Astrocyte (in vitro differentiated cells and primary cell): ENCODE measurements at regions not wholly inside any gene's neighbourhood (a gene's known extent, or its start where the extent isn't known, plus 50 kb on each side); places are given as distances from the start of the nearest gene placed in this dataset.

ENCODE experiments used
- DNase-seq: peaks from one replicate; pipeline ENCODE4 v3.0.0-alpha.2; 2010; ENCODE audit warnings: low read depth
- FAIRE-seq: peaks from 2 replicates; lab custom pipeline; 2011; peaks lifted over from hg19 to GRCh38; lab: Jason Lieb, UNC
- H2AFZ ChIP-seq: 2 replicates; pipeline ENCODE4 v1.6.0; 2012; ENCODE audit warnings: low read depth, low read length, inconsistent platforms
- H3K27ac ChIP-seq: 2 replicates; pipeline ENCODE4 v1.5.1; 2011; ENCODE audit warnings: low read depth, low read length, inconsistent platforms
- H3K27me3 ChIP-seq: 2 replicates; pipeline ENCODE4 v1.6.0; 2011; ENCODE audit warnings: low read length, inconsistent platforms; ENCODE audit not compliant: insufficient read depth
- H3K36me3 ChIP-seq: 2 replicates; pipeline ENCODE4 v1.5.1; 2011; ENCODE audit warnings: low read length, inconsistent platforms; ENCODE audit not compliant: insufficient read depth
- H3K4me1 ChIP-seq: 2 replicates; pipeline ENCODE4 v1.5.1; 2011; ENCODE audit warnings: low read length, inconsistent platforms; ENCODE audit not compliant: insufficient read depth
- H3K4me2 ChIP-seq: 2 replicates; pipeline ENCODE4 v1.6.0; 2012; ENCODE audit warnings: low read length, inconsistent platforms
- H3K4me3 ChIP-seq: 2 replicates; pipeline ENCODE4 v1.5.1; 2011; ENCODE audit warnings: low read depth, mild to moderate bottlenecking, low read length, inconsistent platforms; ENCODE audit not compliant: insufficient read depth
- H3K79me2 ChIP-seq: 2 replicates; pipeline ENCODE4 v1.6.0; 2012; ENCODE audit warnings: mild to moderate bottlenecking, low read length, inconsistent platforms; ENCODE audit not compliant: insufficient read depth
- H3K9ac ChIP-seq: 2 replicates; pipeline ENCODE4 v1.6.0; 2012; ENCODE audit warnings: mild to moderate bottlenecking, low read length, inconsistent platforms
- H3K9me3 ChIP-seq: 2 replicates; pipeline ENCODE4 v1.5.1; 2012; ENCODE audit warnings: low read depth, mild to moderate bottlenecking, low read length, inconsistent platforms; ENCODE audit not compliant: insufficient read depth
- H4K20me1 ChIP-seq: 2 replicates; pipeline ENCODE4 v1.6.0; 2012; ENCODE audit warnings: low read length, inconsistent platforms; ENCODE audit not compliant: insufficient read depth
- H3K27ac Mint-ChIP-seq: one replicate; pipeline ENCODE4 v1.8.0; 2021; ENCODE audit warnings: mild to moderate bottlenecking, mixed read lengths; ENCODE audit not compliant: unreplicated experiment
- H3K27me3 Mint-ChIP-seq: one replicate; pipeline ENCODE4 v1.8.0; 2021; ENCODE audit warnings: low read depth, mixed read lengths; ENCODE audit not compliant: unreplicated experiment
- H3K36me3 Mint-ChIP-seq: one replicate; pipeline ENCODE4 v1.8.0; 2021; ENCODE audit warnings: low read depth, mixed read lengths; ENCODE audit not compliant: unreplicated experiment
- H3K4me1 Mint-ChIP-seq: one replicate; pipeline ENCODE4 v1.8.0; 2021; ENCODE audit warnings: low read depth, mixed read lengths; ENCODE audit not compliant: unreplicated experiment
- H3K4me3 Mint-ChIP-seq: one replicate; pipeline ENCODE4 v1.8.0; 2021; ENCODE audit warnings: mild to moderate bottlenecking, moderate library complexity, mixed read lengths; ENCODE audit not compliant: unreplicated experiment
- H3K9me3 Mint-ChIP-seq: one replicate; pipeline ENCODE4 v1.8.0; 2021; ENCODE audit warnings: mild to moderate bottlenecking, mixed read lengths; ENCODE audit not compliant: unreplicated experiment
- CTCF ChIP-seq: IDR thresholded peaks from 2 replicates; pipeline ENCODE4 v1.5.1; 2011; ENCODE audit warnings: low read depth, mild to moderate bottlenecking, inconsistent platforms, low read length, moderate library complexity; ENCODE audit not compliant: insufficient read depth
- EZH2 ChIP-seq: IDR thresholded peaks from 2 replicates; pipeline ENCODE4 v1.6.1; 2012; ENCODE audit warnings: mild to moderate bottlenecking, low read length, inconsistent platforms; ENCODE audit not compliant: insufficient read depth

- no peaks in the 10 kb centered on the region for H3K36me3 Mint-ChIP-seq
- no peak overlapping the region for H2AFZ ChIP-seq
- TF ChIP-seq CTCF (no peak), EZH2 (no peak)
- H3K79me2 ChIP-seq = no peaks in the 10 kb centered on the region
- H3K4me1 ChIP-seq = no peaks in the 10 kb centered on the region
- no peak overlapping the region for H3K4me3 ChIP-seq
- no peaks in the 10 kb centered on the region for H3K27me3 Mint-ChIP-seq
- DNase-seq (no peak), FAIRE-seq (no peak)
- no peaks in the 10 kb centered on the region for H3K9me3 ChIP-seq
- no peak overlapping the region for H3K9ac ChIP-seq
- H4K20me1 ChIP-seq = no peaks in the 10 kb centered on the region
- no peak overlapping the region for H3K27ac ChIP-seq
- H3K27me3 ChIP-seq = no peaks in the 10 kb centered on the region
- H3K36me3 ChIP-seq = no peaks in the 10 kb centered on the region
- no peaks in the 10 kb centered on the region for H3K9me3 Mint-ChIP-seq
- H3K4me3 Mint-ChIP-seq = no peak overlapping the region
- H3K4me1 Mint-ChIP-seq = no peaks in the 10 kb centered on the region
- H3K27ac Mint-ChIP-seq = no peak overlapping the region
- no peak overlapping the region for H3K4me2 ChIP-seq
These were observed 1751.4 kb upstream of the SPRY2 start for GRCh38 chr13:82092312-82092711.

- no peak overlapping the region for H3K27ac ChIP-seq
- Mint-ChIP-seq H3K27ac (no peak overlapping the region), H3K4me3 (no peak overlapping the region), H3K4me1 (no peaks in the 10 kb centered on the region), H3K9me3 (no peaks in the 10 kb centered on the region), H3K27me3 (no peaks in the 10 kb centered on the region), H3K36me3 (no peaks in the 10 kb centered on the region)
- H3K9me3 ChIP-seq = no peaks in the 10 kb centered on the region
- H3K4me1 ChIP-seq = no peaks in the 10 kb centered on the region
- FAIRE-seq (no peak), DNase-seq (no peak)
- no peaks in the 10 kb centered on the region for H3K36me3 ChIP-seq
- TF ChIP-seq CTCF (no peak), EZH2 (no peak)
- no peaks in the 10 kb centered on the region for H3K79me2 ChIP-seq
- no peak overlapping the region for H3K4me3 ChIP-seq
- H4K20me1 ChIP-seq = no peaks in the 10 kb centered on the region
- no peak overlapping the region for H3K4me2 ChIP-seq
- no peak overlapping the region for H2AFZ ChIP-seq
- H3K9ac ChIP-seq = no peak overlapping the region
- H3K27me3 ChIP-seq = no peaks in the 10 kb centered on the region
These were observed 1747.9 kb upstream of the SPRY2 start for GRCh38 chr13:82088781-82089180.

GRCh38 chr13:82076496-82076895 lies 1735.6 kb upstream of the SPRY2 start:
- H3K36me3 ChIP-seq = no peaks in the 10 kb centered on the region
- no peak for DNase-seq
- H3K4me2 ChIP-seq = no peak overlapping the region
- no peak overlapping the region for H2AFZ ChIP-seq
- H3K36me3 Mint-ChIP-seq = no peaks in the 10 kb centered on the region
- H3K4me1 Mint-ChIP-seq = no peaks in the 10 kb centered on the region
- no peaks in the 10 kb centered on the region for H3K79me2 ChIP-seq
- FAIRE-seq = no peak
- H3K9me3 Mint-ChIP-seq = no peaks in the 10 kb centered on the region
- no peak overlapping the region for H3K27ac ChIP-seq
- no peaks in the 10 kb centered on the region for H3K27me3 Mint-ChIP-seq
- no peak overlapping the region for H3K4me3 Mint-ChIP-seq
- no peak for TF ChIP-seq CTCF
- TF ChIP-seq EZH2 = no peak
- H3K27me3 ChIP-seq = no peaks in the 10 kb centered on the region
- H3K9me3 ChIP-seq = no peaks in the 10 kb centered on the region
- no peak overlapping the region for H3K4me3 ChIP-seq
- no peak overlapping the region for H3K27ac Mint-ChIP-seq
- no peaks in the 10 kb centered on the region for H3K4me1 ChIP-seq
- no peak overlapping the region for H3K9ac ChIP-seq
- no peaks in the 10 kb centered on the region for H4K20me1 ChIP-seq
